Panc1 (cell line): ENCODE measurements at regions not wholly inside any gene's neighbourhood (a gene's known extent, or its start where the extent isn't known, plus 50 kb on each side); places are given as distances from the start of the nearest gene placed in this dataset.
"Not testable (repeated sequence)": the region's sequence is repeated elsewhere in the genome, so short reads cannot be mapped to it uniquely, and the experiment has no call there.

Experiments used
- POLR2AphosphoS5 ChIP-seq: IDR thresholded peaks from 2 replicates; pipeline ENCODE4 v1.6.1; 2012; ENCODE audit warnings: mild to moderate bottlenecking, low read depth, low read length, moderate library complexity
- SIN3A ChIP-seq: IDR thresholded peaks from 2 replicates; pipeline ENCODE4 v1.6.1; 2012; ENCODE audit warnings: low read depth, mild to moderate bottlenecking, low read length, moderate library complexity, borderline replicate concordance; ENCODE audit not compliant: insufficient read depth
- TCF7L2 ChIP-seq: IDR thresholded peaks from 2 replicates; pipeline ENCODE4 v1.6.1; 2011; ENCODE audit warnings: mild to moderate bottlenecking, low read depth, low read length, inconsistent platforms
- TF ChIP-seq, protein P1 (sequence below): fragments of 450-650 bp; IDR thresholded peaks from 2 replicates; pipeline ENCODE4 v1.5.1; 2017; ENCODE audit warnings: mild to moderate bottlenecking
- TF ChIP-seq, protein P2 (sequence below), 2 experiments: IDR thresholded peaks; 2 replicates each; pipeline ENCODE4 v1.6.1; 2011 to 2012; ENCODE audit warnings: low read depth in 2 of 2, control low read depth in 1 of 2, low read length in 1 of 2, mild to moderate bottlenecking in 1 of 2, moderate library complexity in 1 of 2; ENCODE audit not compliant: insufficient read depth in 1 of 2

DNA sequence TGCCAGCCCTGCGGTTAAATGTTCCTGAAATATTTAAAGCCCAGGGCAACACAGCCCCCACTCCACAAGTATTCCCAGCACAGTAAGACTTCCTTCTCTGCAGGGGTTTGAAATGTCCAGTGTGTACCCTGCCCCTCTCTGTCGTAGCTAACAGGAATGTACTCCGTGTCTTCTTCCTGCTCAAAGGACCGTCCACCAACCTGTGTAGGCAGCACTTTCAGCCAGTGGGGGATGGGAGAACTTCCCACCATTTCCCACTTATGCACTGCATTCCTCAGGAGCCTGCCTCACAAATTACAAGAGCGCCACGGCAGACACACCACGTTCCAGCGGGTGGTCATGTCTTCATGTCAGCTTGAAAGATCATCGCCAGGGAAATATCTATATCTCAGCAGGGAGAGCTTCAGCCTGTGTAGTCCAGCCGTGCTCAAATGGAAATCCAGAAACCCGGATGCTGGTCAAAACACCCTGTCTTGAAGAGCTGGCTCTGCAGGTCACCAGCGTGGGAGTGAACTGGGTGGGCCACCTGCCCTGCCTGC, 65.7 kb downstream of the ART5 start:
- TF ChIP-seq, protein P1, sequence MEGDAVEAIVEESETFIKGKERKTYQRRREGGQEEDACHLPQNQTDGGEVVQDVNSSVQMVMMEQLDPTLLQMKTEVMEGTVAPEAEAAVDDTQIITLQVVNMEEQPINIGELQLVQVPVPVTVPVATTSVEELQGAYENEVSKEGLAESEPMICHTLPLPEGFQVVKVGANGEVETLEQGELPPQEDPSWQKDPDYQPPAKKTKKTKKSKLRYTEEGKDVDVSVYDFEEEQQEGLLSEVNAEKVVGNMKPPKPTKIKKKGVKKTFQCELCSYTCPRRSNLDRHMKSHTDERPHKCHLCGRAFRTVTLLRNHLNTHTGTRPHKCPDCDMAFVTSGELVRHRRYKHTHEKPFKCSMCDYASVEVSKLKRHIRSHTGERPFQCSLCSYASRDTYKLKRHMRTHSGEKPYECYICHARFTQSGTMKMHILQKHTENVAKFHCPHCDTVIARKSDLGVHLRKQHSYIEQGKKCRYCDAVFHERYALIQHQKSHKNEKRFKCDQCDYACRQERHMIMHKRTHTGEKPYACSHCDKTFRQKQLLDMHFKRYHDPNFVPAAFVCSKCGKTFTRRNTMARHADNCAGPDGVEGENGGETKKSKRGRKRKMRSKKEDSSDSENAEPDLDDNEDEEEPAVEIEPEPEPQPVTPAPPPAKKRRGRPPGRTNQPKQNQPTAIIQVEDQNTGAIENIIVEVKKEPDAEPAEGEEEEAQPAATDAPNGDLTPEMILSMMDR: not testable (repeated sequence)
- not testable (repeated sequence) for TF ChIP-seq POLR2AphosphoS5, SIN3A, TCF7L2
- TF ChIP-seq, protein P2, sequence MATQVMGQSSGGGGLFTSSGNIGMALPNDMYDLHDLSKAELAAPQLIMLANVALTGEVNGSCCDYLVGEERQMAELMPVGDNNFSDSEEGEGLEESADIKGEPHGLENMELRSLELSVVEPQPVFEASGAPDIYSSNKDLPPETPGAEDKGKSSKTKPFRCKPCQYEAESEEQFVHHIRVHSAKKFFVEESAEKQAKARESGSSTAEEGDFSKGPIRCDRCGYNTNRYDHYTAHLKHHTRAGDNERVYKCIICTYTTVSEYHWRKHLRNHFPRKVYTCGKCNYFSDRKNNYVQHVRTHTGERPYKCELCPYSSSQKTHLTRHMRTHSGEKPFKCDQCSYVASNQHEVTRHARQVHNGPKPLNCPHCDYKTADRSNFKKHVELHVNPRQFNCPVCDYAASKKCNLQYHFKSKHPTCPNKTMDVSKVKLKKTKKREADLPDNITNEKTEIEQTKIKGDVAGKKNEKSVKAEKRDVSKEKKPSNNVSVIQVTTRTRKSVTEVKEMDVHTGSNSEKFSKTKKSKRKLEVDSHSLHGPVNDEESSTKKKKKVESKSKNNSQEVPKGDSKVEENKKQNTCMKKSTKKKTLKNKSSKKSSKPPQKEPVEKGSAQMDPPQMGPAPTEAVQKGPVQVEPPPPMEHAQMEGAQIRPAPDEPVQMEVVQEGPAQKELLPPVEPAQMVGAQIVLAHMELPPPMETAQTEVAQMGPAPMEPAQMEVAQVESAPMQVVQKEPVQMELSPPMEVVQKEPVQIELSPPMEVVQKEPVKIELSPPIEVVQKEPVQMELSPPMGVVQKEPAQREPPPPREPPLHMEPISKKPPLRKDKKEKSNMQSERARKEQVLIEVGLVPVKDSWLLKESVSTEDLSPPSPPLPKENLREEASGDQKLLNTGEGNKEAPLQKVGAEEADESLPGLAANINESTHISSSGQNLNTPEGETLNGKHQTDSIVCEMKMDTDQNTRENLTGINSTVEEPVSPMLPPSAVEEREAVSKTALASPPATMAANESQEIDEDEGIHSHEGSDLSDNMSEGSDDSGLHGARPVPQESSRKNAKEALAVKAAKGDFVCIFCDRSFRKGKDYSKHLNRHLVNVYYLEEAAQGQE (IDR thresholded peaks at IDR 0.05; ENCODE audit: insufficient read depth in 1 of 2, low read depth in 2 of 2, low read length in 1 of 2): not testable (repeated sequence)
